Naive B cell (primary cell): ENCODE measurements at regions not wholly inside any gene's neighbourhood (a gene's known extent, or its start where the extent isn't known, plus 50 kb on each side); places are given as distances from the start of the nearest gene placed in this dataset.

ENCODE experiments used
- ATAC-seq, 2 donors: fragments of 150-1000 bp; cut with Tn5 transposase; 2 replicates each; pipeline ENCODE4 v1.10.0; 2021; ENCODE audit warnings: low read depth in 2 of 2, mild to moderate bottlenecking in 2 of 2, moderate library complexity in 2 of 2
- DNase-seq: peaks from one replicate; pipeline ENCODE4 v3.0.0; 2022
- H3K27ac Mint-ChIP-seq, 6 donors: one replicate each; pipeline ENCODE4 v1.8.0; 2020 to 2022; ENCODE audit warnings: mild to moderate bottlenecking in 6 of 6, mixed read lengths in 6 of 6, moderate library complexity in 5 of 6, inconsistent platforms in 2 of 6
- H3K27me3 Mint-ChIP-seq, 3 donors: one replicate each; pipeline ENCODE4 v1.8.0; 2021 to 2022; ENCODE audit warnings: mixed read lengths in 3 of 3, mild to moderate bottlenecking in 1 of 3
- H3K36me3 Mint-ChIP-seq, 2 donors: one replicate each; pipeline ENCODE4 v1.8.0; 2020 to 2022; ENCODE audit warnings: mixed read lengths in 2 of 2, inconsistent platforms in 1 of 2, mild to moderate bottlenecking in 1 of 2
- H3K4me1 Mint-ChIP-seq, 3 donors: one replicate each; pipeline ENCODE4 v1.8.0; 2020 to 2022; ENCODE audit warnings: mixed read lengths in 3 of 3, inconsistent platforms in 1 of 3, mild to moderate bottlenecking in 1 of 3, moderate library complexity in 1 of 3
- H3K4me3 Mint-ChIP-seq, 8 donors: one replicate each; pipeline ENCODE4 v1.8.0; 2020 to 2022; ENCODE audit warnings: mild to moderate bottlenecking in 8 of 8, mixed read lengths in 8 of 8, moderate library complexity in 8 of 8, inconsistent platforms in 2 of 8
- H3K9me3 Mint-ChIP-seq, 7 donors: one replicate each; pipeline ENCODE4 v1.8.0; 2020 to 2022; ENCODE audit warnings: mixed read lengths in 7 of 7, mild to moderate bottlenecking in 5 of 7, inconsistent platforms in 2 of 7, moderate library complexity in 1 of 7

- Mint-ChIP-seq H3K9me3 (peaks cover 0 to 4% (median 0%) of the 10 kb centered on the region in 7 donors), H3K27ac (peak overlapping the region in 1 of 6 donors; percentile 76), H3K27me3 (no peaks in the 10 kb centered on the region), H3K4me3 (no peak overlapping the region), H3K4me1 (no peaks in the 10 kb centered on the region), H3K36me3 (no peaks in the 10 kb centered on the region)
- ATAC-seq, result no peak
- DNase-seq, result no peak
These were observed 793.8 kb upstream of the IGFBP3 start for GRCh38 chr7:46714904-46715303.

DNA sequence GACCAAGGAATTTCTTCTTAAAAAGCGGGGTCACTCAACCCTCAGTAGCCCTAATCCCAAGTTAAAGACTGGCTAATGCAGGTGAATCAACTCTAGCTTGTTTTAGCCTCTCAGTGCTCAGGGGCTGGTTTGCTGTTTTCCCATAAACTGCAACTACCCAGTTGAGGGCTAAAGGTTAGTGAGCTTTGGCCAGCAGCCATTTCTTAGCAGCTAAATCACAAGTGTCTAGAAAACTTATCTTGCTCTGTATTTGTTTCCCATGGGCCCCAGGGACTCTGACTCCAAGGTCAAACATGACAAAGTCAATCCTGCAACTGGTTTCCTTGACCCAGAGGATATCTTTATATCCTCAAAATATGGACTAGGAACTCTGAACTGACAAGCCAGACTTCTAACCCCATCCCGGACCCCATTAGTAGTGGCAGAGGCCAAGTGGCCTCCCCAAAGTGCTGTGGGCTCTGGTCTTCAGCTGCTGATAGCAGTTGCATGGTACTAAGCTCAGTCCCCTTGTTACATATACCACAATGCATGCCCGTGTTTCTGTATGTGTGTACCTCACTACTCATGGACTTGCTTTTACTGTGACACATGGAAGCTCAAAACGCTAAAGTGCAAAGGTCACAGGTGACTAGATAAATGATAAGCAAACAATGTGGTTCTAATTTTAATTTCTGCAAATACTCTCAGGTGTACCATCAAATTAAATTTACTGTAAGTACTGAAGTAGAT is 793.0 kb upstream of the IGFBP3 start:
- H3K36me3 Mint-ChIP-seq, result no peaks in the 10 kb centered on the region
- H3K27me3 Mint-ChIP-seq, result no peaks in the 10 kb centered on the region
- ATAC-seq, result no peak
- peaks cover 0 to 4% (median 0%) of the 10 kb centered on the region in 7 donors for H3K9me3 Mint-ChIP-seq
- H3K4me3 Mint-ChIP-seq, result no peak overlapping the region
- H3K27ac Mint-ChIP-seq, result no peak overlapping the region
- DNase-seq, result no peak
- no peaks in the 10 kb centered on the region for H3K4me1 Mint-ChIP-seq

DNA sequence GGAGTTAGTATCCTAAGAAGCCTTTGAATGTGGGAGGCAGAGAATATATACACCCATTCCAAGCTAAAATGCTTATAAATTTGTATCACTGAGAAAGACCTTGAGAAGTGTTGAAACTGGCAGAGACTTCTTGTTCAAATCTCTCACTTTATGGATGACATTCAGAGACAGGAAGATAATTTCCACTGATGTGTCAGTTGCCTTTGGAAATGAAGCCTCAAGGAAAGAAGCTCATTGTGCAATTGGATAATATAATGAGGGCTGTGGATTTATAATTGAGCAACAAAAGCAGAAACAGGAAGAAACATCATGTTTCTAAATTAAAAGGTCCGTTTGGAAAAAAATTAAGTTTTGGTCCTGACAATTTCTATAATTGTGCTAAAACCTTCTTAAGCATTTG is 789.9 kb upstream of the IGFBP3 start:
- no peaks in the 10 kb centered on the region for H3K27me3 Mint-ChIP-seq

GRCh38 chr7:46707973-46708372 is 786.9 kb upstream of the IGFBP3 start:
- peaks cover 0 to 3% (median 0%) of the 10 kb centered on the region in 3 donors for H3K27me3 Mint-ChIP-seq
- H3K4me3 Mint-ChIP-seq, result no peak overlapping the region
- H3K9me3 Mint-ChIP-seq, result peaks cover 0 to 7% (median 2%) of the 10 kb centered on the region in 7 donors
- H3K36me3 Mint-ChIP-seq, result no peaks in the 10 kb centered on the region
- no peaks in the 10 kb centered on the region for H3K4me1 Mint-ChIP-seq
- no peak overlapping the region for H3K27ac Mint-ChIP-seq
- DNase-seq (no peak), ATAC-seq (no peak)

More for the DNA sequence above, 789.9 kb upstream of the IGFBP3 start:
- Mint-ChIP-seq H3K9me3 (peaks cover 0 to 12% (median 2%) of the 10 kb centered on the region in 7 donors), H3K36me3 (no peaks in the 10 kb centered on the region), H3K4me3 (no peak overlapping the region), H3K27ac (no peak overlapping the region), H3K4me1 (no peaks in the 10 kb centered on the region)
- ATAC-seq (no peak), DNase-seq (no peak)

GRCh38 chr7:46705386-46706255 is 784.5 kb upstream of the IGFBP3 start:
- H3K9me3 Mint-ChIP-seq, result peaks cover 0 to 7% (median 2%) of the 10 kb centered on the region in 7 donors

DNA sequence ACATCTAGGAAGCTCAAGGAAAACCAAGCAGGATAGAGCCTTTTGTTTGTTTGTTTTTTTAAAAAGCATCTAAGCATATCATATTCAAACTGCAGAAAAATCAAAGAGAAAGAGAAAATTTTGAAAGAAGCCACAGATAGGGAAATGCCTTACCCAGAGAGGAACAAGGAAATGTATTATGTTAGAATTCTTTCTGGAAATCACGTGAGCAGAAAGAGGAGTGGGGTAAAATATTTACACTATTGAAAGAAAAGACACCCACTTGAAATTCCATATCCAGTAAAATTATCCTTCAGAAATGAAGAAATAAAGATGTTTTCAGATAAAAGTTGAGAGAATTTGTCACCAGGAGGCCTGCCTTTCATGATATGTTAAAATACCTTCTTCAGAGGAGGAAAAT is 775.7 kb upstream of the IGFBP3 start:
- H3K36me3 Mint-ChIP-seq, result no peaks in the 10 kb centered on the region
- H3K4me1 Mint-ChIP-seq, result no peaks in the 10 kb centered on the region
- peaks cover 0 to 5% (median 0%) of the 10 kb centered on the region in 3 donors for H3K27me3 Mint-ChIP-seq
- DNase-seq (no peak), ATAC-seq (no peak)
- no peak overlapping the region for H3K4me3 Mint-ChIP-seq
- peak overlapping the region in 1 of 6 donors; percentile 11 for H3K27ac Mint-ChIP-seq
- H3K9me3 Mint-ChIP-seq, result peaks cover 0 to 6% (median 4%) of the 10 kb centered on the region in 7 donors

More at GRCh38 chr7:46705386-46706255, 784.5 kb upstream of the IGFBP3 start:
- Mint-ChIP-seq H3K27me3 (peaks cover 0 to 3% (median 0%) of the 10 kb centered on the region in 3 donors), H3K4me3 (no peak overlapping the region), H3K27ac (no peak overlapping the region), H3K36me3 (no peaks in the 10 kb centered on the region), H3K4me1 (no peaks in the 10 kb centered on the region)
- no peak for DNase-seq
- ATAC-seq, result no peak

- Mint-ChIP-seq H3K4me1 (no peaks in the 10 kb centered on the region), H3K27me3 (peaks cover 0 to 5% (median 0%) of the 10 kb centered on the region in 3 donors), H3K27ac (no peak overlapping the region), H3K4me3 (no peak overlapping the region), H3K9me3 (peaks cover 0 to 11% (median 4%) of the 10 kb centered on the region in 7 donors), H3K36me3 (no peaks in the 10 kb centered on the region)
- ATAC-seq, result no peak
- no peak for DNase-seq
These were observed 774.1 kb upstream of the IGFBP3 start for GRCh38 chr7:46695051-46695708.

DNA sequence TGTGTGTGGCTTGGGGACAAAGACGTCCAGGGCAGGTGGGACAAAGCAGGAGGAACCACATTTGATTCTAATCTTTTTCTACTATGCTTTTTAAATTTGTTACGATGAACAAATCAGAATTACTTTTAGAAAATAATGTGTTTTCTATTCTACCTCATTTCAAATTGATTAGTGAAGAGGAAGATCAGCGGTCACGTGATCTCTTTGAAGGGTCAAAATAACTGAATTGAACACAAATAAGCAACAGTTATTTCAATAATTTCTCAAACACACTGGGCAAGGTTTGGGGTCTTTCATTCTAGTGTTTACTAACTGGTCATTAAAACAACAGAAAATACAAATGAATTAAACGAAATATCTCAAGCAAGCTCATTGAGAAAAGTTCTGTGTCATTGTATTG is 773.0 kb upstream of the IGFBP3 start:
- Mint-ChIP-seq H3K4me3 (no peak overlapping the region), H3K4me1 (no peaks in the 10 kb centered on the region), H3K27me3 (peaks cover 0 to 5% (median 0%) of the 10 kb centered on the region in 3 donors), H3K27ac (no peak overlapping the region), H3K9me3 (peaks cover 0 to 11% (median 4%) of the 10 kb centered on the region in 7 donors), H3K36me3 (no peaks in the 10 kb centered on the region)
- DNase-seq (no peak), ATAC-seq (no peak)

GRCh38 chr7:46687203-46687602 is 766.1 kb upstream of the IGFBP3 start:
- H3K27me3 Mint-ChIP-seq, result no peaks in the 10 kb centered on the region
- H3K36me3 Mint-ChIP-seq, result no peaks in the 10 kb centered on the region
- ATAC-seq (no peak), DNase-seq (no peak)
- H3K4me1 Mint-ChIP-seq, result no peaks in the 10 kb centered on the region
- H3K4me3 Mint-ChIP-seq, result no peak overlapping the region
- H3K9me3 Mint-ChIP-seq, result peaks cover 0 to 18% (median 3%) of the 10 kb centered on the region in 7 donors
- H3K27ac Mint-ChIP-seq, result no peak overlapping the region

DNA sequence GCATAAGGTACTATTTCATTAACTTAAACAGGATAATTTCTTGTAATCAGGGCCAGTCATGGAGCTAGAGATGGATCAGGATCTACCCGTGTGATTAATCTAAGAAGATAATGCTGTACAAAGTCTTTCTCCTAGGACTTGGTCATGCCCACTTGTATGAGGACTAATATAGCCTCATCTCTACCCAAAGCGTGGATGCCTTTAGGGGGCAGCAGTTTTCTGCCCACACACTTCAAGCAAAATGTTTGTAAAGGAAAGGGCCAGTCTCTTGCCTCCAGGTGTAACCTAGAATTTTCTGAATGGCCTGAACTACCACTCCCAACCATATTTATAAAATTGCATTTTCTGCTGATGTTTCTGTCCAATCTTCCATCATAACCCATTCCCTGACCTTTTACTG is 764.0 kb upstream of the IGFBP3 start:
- Mint-ChIP-seq H3K36me3 (no peaks in the 10 kb centered on the region), H3K4me1 (no peaks in the 10 kb centered on the region)

GRCh38 chr7:46682836-46683624 is 762.0 kb upstream of the IGFBP3 start:
- Mint-ChIP-seq H3K27ac (no peak overlapping the region), H3K4me1 (no peaks in the 10 kb centered on the region), H3K4me3 (no peak overlapping the region), H3K36me3 (no peaks in the 10 kb centered on the region), H3K27me3 (no peaks in the 10 kb centered on the region), H3K9me3 (peaks cover 0 to 10% (median 1%) of the 10 kb centered on the region in 7 donors)
- ATAC-seq, result no peak
- no peak for DNase-seq

More for the DNA sequence above, 764.0 kb upstream of the IGFBP3 start:
- no peak overlapping the region for H3K4me3 Mint-ChIP-seq
- no peaks in the 10 kb centered on the region for H3K27me3 Mint-ChIP-seq
- DNase-seq, result no peak
- no peak overlapping the region for H3K27ac Mint-ChIP-seq
- no peak for ATAC-seq
- peaks cover 0 to 12% (median 3%) of the 10 kb centered on the region in 7 donors for H3K9me3 Mint-ChIP-seq

DNA sequence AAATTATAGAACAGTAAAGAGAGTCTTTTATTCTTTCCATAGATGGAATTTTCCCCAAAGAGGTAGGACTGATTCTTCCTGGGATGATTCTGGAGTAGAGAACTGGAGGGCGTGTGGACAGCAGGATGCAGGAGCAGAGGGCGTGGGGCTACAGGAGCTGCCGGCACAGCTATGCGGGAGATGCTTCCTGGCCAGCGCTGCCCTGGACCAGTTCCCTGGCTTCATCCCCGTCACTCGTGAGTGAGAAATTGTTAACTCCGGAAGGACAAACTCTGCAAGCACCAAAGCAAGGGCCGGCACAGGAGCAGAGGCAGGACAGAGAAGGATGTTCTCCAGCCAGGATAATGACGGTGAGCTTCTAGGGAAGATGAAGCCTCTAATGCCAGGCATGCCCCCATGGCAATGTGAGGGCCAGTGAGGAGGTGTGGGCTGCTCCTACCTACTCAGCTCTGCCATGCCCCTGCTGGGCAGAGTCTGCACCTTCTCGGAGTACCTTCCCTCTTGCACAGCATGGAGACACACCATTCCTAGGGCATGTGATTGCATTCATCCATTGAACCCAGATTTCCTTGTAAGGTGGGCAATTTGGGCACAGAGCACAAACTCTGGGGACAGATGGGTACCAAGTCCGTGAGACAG is 760.9 kb upstream of the IGFBP3 start:
- H3K4me1 Mint-ChIP-seq, result no peaks in the 10 kb centered on the region
- no peak overlapping the region for H3K27ac Mint-ChIP-seq
- no peaks in the 10 kb centered on the region for H3K27me3 Mint-ChIP-seq
- no peak for DNase-seq
- peaks cover 0 to 4% (median 1%) of the 10 kb centered on the region in 7 donors for H3K9me3 Mint-ChIP-seq
- no peak for ATAC-seq
- H3K4me3 Mint-ChIP-seq, result no peak overlapping the region
- H3K36me3 Mint-ChIP-seq, result no peaks in the 10 kb centered on the region
